NCI-H2196 treated with DMSO at 0.1 percent for 48 hours (cell line): ENCODE measurements at regions not wholly inside any gene's neighbourhood (a gene's known extent, or its start where the extent isn't known, plus 50 kb on each side); places are given as distances from the start of the nearest gene placed in this dataset.
"Not testable (repeated sequence)": the region's sequence is repeated elsewhere in the genome, so short reads cannot be mapped to it uniquely, and the experiment has no call there.

Source experiments
- DNase-seq: peaks from one replicate; lab custom pipeline; 2025; ENCODE audit not compliant: unreplicated experiment; lab: John Stamatoyannopoulos, UW

GRCh38 chr2:18047896-18048657 lies 169.6 kb downstream of the KCNS3 start:
- no peak for DNase-seq

DNA sequence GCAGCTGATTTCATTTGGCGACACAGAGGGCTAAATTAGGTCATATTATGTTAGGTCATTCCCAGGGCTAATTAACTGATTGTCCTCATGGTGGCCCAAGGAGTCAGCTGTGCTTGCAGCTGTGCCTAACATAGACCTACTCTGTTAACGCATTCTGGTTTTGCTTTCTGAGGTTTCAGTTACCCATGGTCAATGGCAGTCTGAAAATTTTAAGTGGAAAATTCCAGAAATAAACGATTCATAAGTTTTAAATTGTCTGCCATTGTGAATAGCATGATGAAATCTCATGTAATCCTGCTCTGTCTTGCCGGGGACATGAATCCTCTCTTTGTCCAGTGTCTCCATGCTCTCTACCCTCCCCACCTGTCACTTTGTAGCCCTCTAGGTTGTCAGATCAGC lies 168.7 kb downstream of the KCNS3 start:
- no peak for DNase-seq

DNA sequence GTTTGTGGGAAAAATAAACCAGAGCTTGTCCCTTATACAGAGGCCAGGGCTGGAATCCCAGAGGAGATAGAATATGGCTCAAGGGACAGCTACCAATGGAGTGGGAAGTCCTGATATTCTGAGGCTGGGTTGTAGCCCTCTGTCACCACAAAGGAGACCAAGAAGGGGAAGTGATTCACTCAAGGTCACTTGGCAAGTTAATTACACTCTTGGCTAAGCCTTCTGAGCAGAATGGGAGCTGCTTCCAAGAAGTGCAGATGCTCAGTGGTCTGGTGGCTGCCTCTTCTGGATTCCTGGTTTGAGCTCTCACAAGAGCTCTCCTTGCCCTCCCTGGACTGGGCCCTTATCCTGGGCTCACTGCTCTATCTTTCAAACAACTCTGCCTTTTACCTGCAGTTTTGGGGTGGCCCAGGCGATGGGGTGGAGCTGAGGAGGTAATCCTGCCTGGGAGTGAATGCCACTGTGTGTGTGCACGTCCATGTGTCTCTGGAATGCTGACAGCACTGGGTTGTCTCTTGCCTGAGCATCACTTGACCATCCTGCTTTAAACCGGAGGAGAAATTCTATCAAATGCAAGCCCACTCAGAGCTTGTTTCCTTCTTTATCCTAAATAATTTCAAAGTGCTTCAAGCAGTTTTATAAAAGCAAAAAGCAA lies 168.2 kb downstream of the KCNS3 start:
- DNase-seq = no peak

DNA sequence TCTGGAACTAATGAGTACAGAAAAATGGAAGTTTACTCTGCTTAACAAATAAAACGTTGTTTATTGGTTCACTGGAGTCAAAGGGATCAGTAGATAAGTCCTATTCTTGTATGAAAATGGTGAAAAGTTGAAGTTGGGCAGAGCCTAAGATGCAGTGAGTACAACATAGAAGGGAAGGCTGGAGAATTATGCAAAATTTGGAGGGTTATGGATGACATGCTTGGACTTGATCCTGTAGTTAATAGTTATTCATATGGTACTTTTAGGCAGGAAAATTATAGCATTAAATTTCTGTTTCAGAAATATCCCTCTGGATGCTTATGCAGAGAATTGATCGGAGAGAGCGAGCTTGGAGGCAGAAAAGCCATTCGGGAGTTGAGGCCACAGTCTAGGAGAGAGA lies 167.6 kb downstream of the KCNS3 start:
- DNase-seq = no peak

DNA sequence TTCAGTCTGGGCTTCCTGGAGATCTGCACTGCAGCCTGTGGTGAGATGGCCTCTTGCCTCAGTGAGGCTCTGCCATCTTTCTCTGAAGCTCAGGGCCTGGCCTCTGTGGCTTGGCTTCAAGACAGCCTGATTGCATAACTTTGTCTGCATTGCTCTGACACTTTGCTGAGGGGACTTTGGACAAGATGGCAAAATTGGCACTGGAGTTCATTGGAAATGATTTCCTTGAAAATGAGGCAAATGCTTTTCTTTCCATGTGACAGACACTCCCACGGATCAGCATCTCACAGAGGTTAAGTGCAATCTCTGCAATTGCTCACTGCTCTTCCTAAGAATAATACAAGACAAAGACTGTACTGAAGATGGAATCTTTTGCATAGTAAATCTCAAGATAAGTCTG lies 166.8 kb downstream of the KCNS3 start:
- DNase-seq = no peak

- DNase-seq = not testable (repeated sequence)
Measured at GRCh38 chr2:18017381-18017780, 138.9 kb downstream of the KCNS3 start.

- no peak for DNase-seq
Measured at GRCh38 chr2:18009891-18010290, 131.4 kb downstream of the KCNS3 start.

DNA sequence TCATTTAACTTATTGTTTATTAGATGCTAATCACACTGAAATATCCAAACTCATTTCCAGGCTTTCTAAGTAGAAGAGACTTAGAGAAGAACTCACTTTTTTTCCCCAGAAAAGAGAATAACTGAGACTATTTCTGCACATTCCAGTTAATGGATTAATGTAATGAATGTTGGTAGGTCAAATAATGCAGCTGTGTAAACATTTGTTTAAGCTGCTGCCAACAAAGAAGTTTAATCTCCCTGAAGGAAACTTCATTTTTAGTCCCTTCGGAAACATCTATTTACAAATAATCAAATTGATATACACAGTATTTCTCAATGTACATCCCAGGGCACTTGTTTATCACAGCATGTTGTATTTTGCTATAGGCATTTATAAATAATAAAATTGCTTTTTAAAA lies 126.9 kb downstream of the KCNS3 start:
- DNase-seq = no peak

DNA sequence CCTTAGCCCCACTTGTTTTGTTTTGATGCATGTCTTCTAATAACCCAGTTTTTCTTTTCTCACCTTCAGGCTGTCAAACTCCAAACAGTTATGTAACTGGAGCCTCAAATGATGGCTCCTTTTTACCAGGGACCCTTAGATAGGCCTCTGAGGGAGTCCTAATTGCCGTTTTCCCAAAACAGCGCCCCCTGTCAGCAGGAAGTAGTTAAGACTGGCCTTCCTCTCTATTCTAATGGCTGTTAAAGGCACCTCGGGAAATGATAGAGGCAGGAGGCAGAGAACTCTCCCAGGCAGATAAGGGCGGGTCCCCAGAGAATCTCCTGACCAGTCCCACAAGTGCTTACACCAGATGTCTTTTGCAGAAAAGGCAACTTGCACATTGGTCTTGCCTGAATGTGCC lies 123.2 kb downstream of the KCNS3 start:
- no peak for DNase-seq

DNA sequence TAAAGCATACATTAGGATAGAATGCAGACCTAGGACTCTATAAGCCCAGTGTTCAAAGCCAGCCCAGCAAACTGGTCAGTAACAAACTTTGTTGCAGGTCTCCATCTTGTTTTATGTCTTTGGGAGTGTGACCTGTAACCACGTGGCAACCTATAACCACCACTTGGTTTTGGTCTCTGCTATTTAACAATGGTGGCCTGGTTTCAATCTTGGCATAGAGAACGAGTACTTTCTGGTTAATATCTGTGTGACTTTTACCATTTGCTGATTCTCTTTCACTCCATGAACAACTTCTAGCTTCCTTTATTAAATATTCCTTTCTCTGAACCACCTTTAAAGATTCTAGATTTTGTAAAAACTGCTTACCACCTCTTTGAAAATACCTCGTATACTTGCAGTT lies 118.5 kb downstream of the KCNS3 start:
- DNase-seq = no peak

DNA sequence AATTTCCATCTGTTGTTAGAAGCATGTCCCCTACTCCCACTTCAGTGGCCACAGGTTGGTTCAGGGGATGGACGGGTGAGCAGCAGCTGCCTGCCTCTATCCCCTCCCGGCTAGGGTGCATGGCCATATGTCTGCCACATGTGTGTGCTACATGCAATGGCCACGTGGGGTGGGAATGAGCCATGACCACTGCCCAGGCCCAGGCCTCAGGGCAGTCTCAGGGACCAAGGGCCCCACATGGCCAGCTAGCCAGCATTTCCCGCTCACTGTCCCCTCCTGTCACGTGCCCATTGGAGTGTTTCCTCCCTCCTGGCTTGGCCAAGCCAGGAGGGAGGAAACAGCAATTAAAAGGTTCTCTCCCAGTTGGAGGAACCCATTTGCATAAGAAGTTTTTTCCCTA lies 117.1 kb downstream of the KCNS3 start:
- DNase-seq = no peak
